ENCODE measurements at regions not wholly inside any gene's neighbourhood (a gene's known extent, or its start where the extent isn't known, plus 50 kb on each side); places are given as distances from the start of the nearest gene placed in this dataset.
A peak's percentile ranks its signal among the peaks of the same experiment; 100 is the strongest.

DNA sequence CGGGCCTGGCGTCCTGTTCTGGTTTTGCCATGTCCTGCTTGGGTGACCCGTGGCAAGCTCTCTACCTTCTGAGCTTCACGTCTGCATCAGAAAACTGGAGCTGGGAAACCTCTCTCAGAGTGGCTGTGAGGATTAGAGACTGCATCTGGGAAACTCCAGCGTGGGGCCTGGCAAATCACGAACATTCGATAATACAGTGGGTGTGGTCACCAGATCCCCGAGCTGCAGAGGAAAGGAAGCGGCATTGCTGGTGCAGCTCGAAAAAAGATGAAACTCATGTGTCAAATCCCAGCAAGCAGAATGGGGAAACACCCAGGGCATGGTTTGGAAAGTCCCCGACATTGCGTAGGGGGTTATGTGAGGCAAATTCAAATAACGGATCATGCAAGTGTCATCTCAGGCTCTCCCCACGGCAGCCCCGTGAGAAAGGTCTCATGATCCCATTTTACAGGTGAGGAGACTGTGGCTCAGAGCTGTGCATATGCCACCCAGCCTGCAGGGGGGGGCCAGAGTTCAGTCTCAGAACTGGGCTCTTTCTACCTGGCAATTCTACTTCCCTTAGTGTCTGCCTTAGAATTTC, 98.1 kb upstream of the VRK1 start:
- H3K27ac ChIP-seq (ENCODE audit: extremely low read depth, low read depth, low read length): no peak overlapping the region
- peak; percentile 52 to 75 for TF ChIP-seq KDM1A (IDR thresholded peaks at IDR 0.05)
- TF ChIP-seq, protein P1, sequence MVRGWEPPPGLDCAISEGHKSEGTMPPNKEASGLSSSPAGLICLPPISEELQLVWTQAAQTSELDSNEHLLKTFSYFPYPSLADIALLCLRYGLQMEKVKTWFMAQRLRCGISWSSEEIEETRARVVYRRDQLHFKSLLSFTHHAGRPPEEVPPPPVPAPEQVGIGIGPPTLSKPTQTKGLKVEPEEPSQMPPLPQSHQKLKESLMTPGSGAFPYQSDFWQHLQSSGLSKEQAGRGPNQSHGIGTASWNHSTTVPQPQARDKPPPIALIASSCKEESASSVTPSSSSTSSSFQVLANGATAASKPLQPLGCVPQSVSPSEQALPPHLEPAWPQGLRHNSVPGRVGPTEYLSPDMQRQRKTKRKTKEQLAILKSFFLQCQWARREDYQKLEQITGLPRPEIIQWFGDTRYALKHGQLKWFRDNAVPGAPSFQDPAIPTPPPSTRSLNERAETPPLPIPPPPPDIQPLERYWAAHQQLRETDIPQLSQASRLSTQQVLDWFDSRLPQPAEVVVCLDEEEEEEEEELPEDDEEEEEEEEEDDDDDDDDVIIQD (CRISPR knock-in tag; IDR thresholded peaks at IDR 0.05): no peak
- TF ChIP-seq, protein P2, sequence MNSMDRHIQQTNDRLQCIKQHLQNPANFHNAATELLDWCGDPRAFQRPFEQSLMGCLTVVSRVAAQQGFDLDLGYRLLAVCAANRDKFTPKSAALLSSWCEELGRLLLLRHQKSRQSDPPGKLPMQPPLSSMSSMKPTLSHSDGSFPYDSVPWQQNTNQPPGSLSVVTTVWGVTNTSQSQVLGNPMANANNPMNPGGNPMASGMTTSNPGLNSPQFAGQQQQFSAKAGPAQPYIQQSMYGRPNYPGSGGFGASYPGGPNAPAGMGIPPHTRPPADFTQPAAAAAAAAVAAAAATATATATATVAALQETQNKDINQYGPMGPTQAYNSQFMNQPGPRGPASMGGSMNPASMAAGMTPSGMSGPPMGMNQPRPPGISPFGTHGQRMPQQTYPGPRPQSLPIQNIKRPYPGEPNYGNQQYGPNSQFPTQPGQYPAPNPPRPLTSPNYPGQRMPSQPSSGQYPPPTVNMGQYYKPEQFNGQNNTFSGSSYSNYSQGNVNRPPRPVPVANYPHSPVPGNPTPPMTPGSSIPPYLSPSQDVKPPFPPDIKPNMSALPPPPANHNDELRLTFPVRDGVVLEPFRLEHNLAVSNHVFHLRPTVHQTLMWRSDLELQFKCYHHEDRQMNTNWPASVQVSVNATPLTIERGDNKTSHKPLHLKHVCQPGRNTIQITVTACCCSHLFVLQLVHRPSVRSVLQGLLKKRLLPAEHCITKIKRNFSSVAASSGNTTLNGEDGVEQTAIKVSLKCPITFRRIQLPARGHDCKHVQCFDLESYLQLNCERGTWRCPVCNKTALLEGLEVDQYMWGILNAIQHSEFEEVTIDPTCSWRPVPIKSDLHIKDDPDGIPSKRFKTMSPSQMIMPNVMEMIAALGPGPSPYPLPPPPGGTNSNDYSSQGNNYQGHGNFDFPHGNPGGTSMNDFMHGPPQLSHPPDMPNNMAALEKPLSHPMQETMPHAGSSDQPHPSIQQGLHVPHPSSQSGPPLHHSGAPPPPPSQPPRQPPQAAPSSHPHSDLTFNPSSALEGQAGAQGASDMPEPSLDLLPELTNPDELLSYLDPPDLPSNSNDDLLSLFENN (IDR thresholded peaks at IDR 0.05; ENCODE audit: low read depth in 2 of 2, low read length in 2 of 2): no peak
- TF ChIP-seq E2F3 (CRISPR knock-in tag; IDR thresholded peaks at IDR 0.05): no peak
- TF ChIP-seq, protein P3, sequence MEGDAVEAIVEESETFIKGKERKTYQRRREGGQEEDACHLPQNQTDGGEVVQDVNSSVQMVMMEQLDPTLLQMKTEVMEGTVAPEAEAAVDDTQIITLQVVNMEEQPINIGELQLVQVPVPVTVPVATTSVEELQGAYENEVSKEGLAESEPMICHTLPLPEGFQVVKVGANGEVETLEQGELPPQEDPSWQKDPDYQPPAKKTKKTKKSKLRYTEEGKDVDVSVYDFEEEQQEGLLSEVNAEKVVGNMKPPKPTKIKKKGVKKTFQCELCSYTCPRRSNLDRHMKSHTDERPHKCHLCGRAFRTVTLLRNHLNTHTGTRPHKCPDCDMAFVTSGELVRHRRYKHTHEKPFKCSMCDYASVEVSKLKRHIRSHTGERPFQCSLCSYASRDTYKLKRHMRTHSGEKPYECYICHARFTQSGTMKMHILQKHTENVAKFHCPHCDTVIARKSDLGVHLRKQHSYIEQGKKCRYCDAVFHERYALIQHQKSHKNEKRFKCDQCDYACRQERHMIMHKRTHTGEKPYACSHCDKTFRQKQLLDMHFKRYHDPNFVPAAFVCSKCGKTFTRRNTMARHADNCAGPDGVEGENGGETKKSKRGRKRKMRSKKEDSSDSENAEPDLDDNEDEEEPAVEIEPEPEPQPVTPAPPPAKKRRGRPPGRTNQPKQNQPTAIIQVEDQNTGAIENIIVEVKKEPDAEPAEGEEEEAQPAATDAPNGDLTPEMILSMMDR (IDR thresholded peaks at IDR 0.05 in 2 of 3, conservative IDR thresholded peaks at IDR 0.05 in 1 of 3; ENCODE audit: insufficient read depth in 2 of 3, low read depth in 1 of 3, low read length in 3 of 3): peak; percentile 21 to 61 (median 34); a peak in 3 of 6 replicates
- no peak for TF ChIP-seq ZNF436 (CRISPR knock-in tag; IDR thresholded peaks at IDR 0.05)
- TF ChIP-seq PTBP1 (IDR thresholded peaks at IDR 0.05; ENCODE audit: low read depth, low read length): 0 out of 2 replicates have a peak, but pooled peaks have one; percentile 53
- peak; percentile 62; the same call in 1 of the 2 replicates for TF ChIP-seq SMARCA5 (IDR thresholded peaks at IDR 0.05)
- 0 out of 2 replicates have a peak, but pooled peaks have one; percentile 29 for TF ChIP-seq HDAC2 (IDR thresholded peaks at IDR 0.05)
- TF ChIP-seq ZC3H11A (IDR thresholded peaks at IDR 0.05; ENCODE audit: low read depth, low read length): no peak
- no peak for TF ChIP-seq ZNF431 (CRISPR knock-in tag; IDR thresholded peaks at IDR 0.05)
- TF ChIP-seq RBM25 (IDR thresholded peaks at IDR 0.05; ENCODE audit: low read depth, low read length, severe bottlenecking): peak; percentile 91
- TF ChIP-seq ZKSCAN8 (CRISPR knock-in tag; IDR thresholded peaks at IDR 0.05): no peak
- no peak for TF ChIP-seq NFYB (IDR thresholded peaks at IDR 0.05; ENCODE audit: extremely low read depth, insufficient read length)
- TF ChIP-seq RAD21 (CRISPR knock-in tag; conservative IDR thresholded peaks at IDR 0.05 in 1 of 2, IDR thresholded peaks at IDR 0.05 in 1 of 2): peak in 1 of 2 experiments; percentile 45; a peak in 2 of 4 replicates
- TF ChIP-seq BCOR (IDR thresholded peaks at IDR 0.05): peak; percentile 70

More for the DNA sequence above, 98.1 kb upstream of the VRK1 start:
- Histone ChIP-seq H4K20me1 (replicated peaks; ENCODE audit: control insufficient read depth, insufficient read depth, low read length) (no peaks in the 10 kb centered on the region), H3K9me3 (replicated peaks; ENCODE audit: control insufficient read depth, insufficient read depth, low read depth, low read length) (0 out of 2 replicates have a peak, but pooled peaks cover 2% of the 10 kb centered on the region), H3K9me1 (ENCODE audit: control insufficient read depth, insufficient read depth, low read length) (no peaks in the 10 kb centered on the region), H3K4me2 (ENCODE audit: insufficient read depth, low read length) (no peak overlapping the region), H3K4me3 (no peak overlapping the region), H3K4me1 (replicated peaks in 1 of 2; ENCODE audit: control insufficient read depth in 2 of 2, insufficient read depth in 2 of 2, low read length in 2 of 2) (no peaks in the 10 kb centered on the region), H3K27me3 (ENCODE audit: control insufficient read depth in 2 of 2, insufficient read depth in 2 of 2, low read length in 2 of 2) (peaks cover 39 to 65% of the 10 kb centered on the region in 2 experiments), H3K9ac (ENCODE audit: insufficient read depth in 1 of 2, low read depth in 2 of 2, low read length in 2 of 2) (no peak overlapping the region), H3K79me2 (ENCODE audit: control insufficient read depth, insufficient read depth, low read length) (no peaks in the 10 kb centered on the region), H2AFZ (ENCODE audit: low read depth, low read length) (no peak overlapping the region), H3K36me3 (ENCODE audit: control insufficient read depth, insufficient read depth, low read length) (no peaks in the 10 kb centered on the region)
- intact Hi-C loops (cut with micrococcal nuclease) (no loop called here), in situ Hi-C loops (cut with MboI) (no loop called here)
- POLR2A ChIA-PET: interaction anchor here (0.6 kb wide), 1 partner anchor 11 kb away, joined by 3 read pairs; no protein-coding TSS in a partner anchor
- CTCF ChIA-PET (ENCODE audit: low intra/inter-chr PET ratio): no interaction called here
- ATAC-seq: peak; percentile 51; the same call in 2 of the 3 replicates
- DNase-seq (ENCODE audit: extremely low read depth in 1 of 4, low spot score in 3 of 4): peak; percentile 22 to 47 (median 31)
- under 1% methylated on average over 15 of the region's 15 CpGs for WGBS (ENCODE audit: insufficient coverage, low coverage, missing lambda C conversion rate)
- no peak for FAIRE-seq
- BruUV-seq (replicated peaks): no TSS peak

All from K562 (cell line).